CD4-positive, CD25-positive, alpha-beta regulatory T cell (primary cell): ENCODE measurements at regions not wholly inside any gene's neighbourhood (a gene's known extent, or its start where the extent isn't known, plus 50 kb on each side); places are given as distances from the start of the nearest gene placed in this dataset.
"Not testable (repeated sequence)": the region's sequence is repeated elsewhere in the genome, so short reads cannot be mapped to it uniquely, and the experiment has no call there.

ENCODE experiments used
- ATAC-seq, 2 donors: fragments of 150-1000 bp; cut with Tn5 transposase; one replicate each; pipeline ENCODE4 v1.10.0; 2021; ENCODE audit warnings: low read depth in 2 of 2, moderate number of reproducible peaks in 2 of 2, moderate library complexity in 1 of 2
- DNase-seq, 3 donors: peaks; one replicate each; pipeline versions ENCODE4 v3.0.0 to v3.0.0-alpha.2; 2012 to 2022; ENCODE audit warnings: mixed read lengths in 1 of 3
- H3K27ac ChIP-seq: one replicate; pipeline ENCODE4 v1.7.0; 2013; ENCODE audit warnings: mild to moderate bottlenecking, low read length; ENCODE audit not compliant: insufficient read depth, poor library complexity, severe bottlenecking
- H3K27me3 ChIP-seq: one replicate; pipeline ENCODE4 v1.7.0; 2013; ENCODE audit warnings: low read length; ENCODE audit not compliant: control insufficient read depth, insufficient read depth
- H3K36me3 ChIP-seq: one replicate; pipeline ENCODE4 v1.7.0; 2013; ENCODE audit warnings: mild to moderate bottlenecking, low read length, moderate library complexity; ENCODE audit not compliant: control insufficient read depth, insufficient read depth
- H3K4me1 ChIP-seq: 2 replicates; pipeline ENCODE4 v1.7.0; 2013; ENCODE audit warnings: mild to moderate bottlenecking, low read length; ENCODE audit not compliant: insufficient read depth, control insufficient read depth, poor library complexity, severe bottlenecking
- H3K4me3 ChIP-seq: one replicate; pipeline ENCODE4 v1.7.0; 2013; ENCODE audit warnings: low read depth, mild to moderate bottlenecking, low read length, moderate library complexity
- H3K9me3 ChIP-seq, 2 experiments: 1 replicate in 1 of 2; 2 replicates in 1 of 2; pipeline ENCODE4 v1.7.0; 2013; ENCODE audit warnings: low read length in 2 of 2, mild to moderate bottlenecking in 1 of 2, moderate library complexity in 1 of 2; ENCODE audit not compliant: control insufficient read depth in 2 of 2
- H3K27ac Mint-ChIP-seq, 3 donors: one replicate each; pipeline ENCODE4 v1.8.0; 2020 to 2022; ENCODE audit warnings: mild to moderate bottlenecking in 3 of 3, mixed read lengths in 3 of 3, moderate library complexity in 2 of 3
- H3K27me3 Mint-ChIP-seq: one replicate; pipeline ENCODE4 v1.8.0; 2022; ENCODE audit warnings: mild to moderate bottlenecking, mixed read lengths
- H3K36me3 Mint-ChIP-seq: one replicate; pipeline ENCODE4 v1.8.0; 2020; ENCODE audit warnings: mixed read lengths
- H3K4me1 Mint-ChIP-seq, 4 donors: one replicate each; pipeline ENCODE4 v1.8.0; 2020 to 2022; ENCODE audit warnings: mixed read lengths in 4 of 4, mild to moderate bottlenecking in 1 of 4
- H3K4me3 Mint-ChIP-seq, 4 donors: one replicate each; pipeline ENCODE4 v1.8.0; 2020 to 2022; ENCODE audit warnings: mild to moderate bottlenecking in 4 of 4, mixed read lengths in 4 of 4, moderate library complexity in 3 of 4
- H3K9me3 Mint-ChIP-seq, 7 donors: one replicate each; pipeline ENCODE4 v1.8.0; 2020 to 2022; ENCODE audit warnings: mixed read lengths in 7 of 7, mild to moderate bottlenecking in 3 of 7, moderate library complexity in 2 of 7

GRCh38 chr4:148630051-148630450 is 187.8 kb upstream of the NR3C2 start:
- H3K4me3 ChIP-seq, result no peak overlapping the region
- DNase-seq, result no peak
- H3K27me3 ChIP-seq, result peaks cover 2% of the 10 kb centered on the region
- ATAC-seq, result no peak
- no peaks in the 10 kb centered on the region for H3K4me1 ChIP-seq
- no peak overlapping the region for H3K27ac ChIP-seq
- Mint-ChIP-seq H3K36me3 (no peaks in the 10 kb centered on the region), H3K27ac (no peak overlapping the region), H3K9me3 (peaks cover 0 to 6% (median 2%) of the 10 kb centered on the region in 7 donors), H3K4me3 (no peak overlapping the region), H3K27me3 (peaks cover 5% of the 10 kb centered on the region), H3K4me1 (no peaks in the 10 kb centered on the region)
- H3K9me3 ChIP-seq, result no peaks in the 10 kb centered on the region
- no peaks in the 10 kb centered on the region for H3K36me3 ChIP-seq

GRCh38 chr4:148618856-148619255 is 176.6 kb upstream of the NR3C2 start:
- H3K36me3 Mint-ChIP-seq, result no peaks in the 10 kb centered on the region

GRCh38 chr4:148608968-148609367 is 166.8 kb upstream of the NR3C2 start:
- peaks cover 0 to 9% (median 2%) of the 10 kb centered on the region in 7 donors for H3K9me3 Mint-ChIP-seq
- no peak overlapping the region for H3K27ac Mint-ChIP-seq
- H3K9me3 ChIP-seq, result no peaks in the 10 kb centered on the region
- H3K27me3 ChIP-seq, result no peaks in the 10 kb centered on the region
- H3K27ac ChIP-seq, result no peak overlapping the region
- H3K4me3 ChIP-seq, result no peak overlapping the region
- no peaks in the 10 kb centered on the region for H3K36me3 Mint-ChIP-seq
- no peak overlapping the region for H3K4me3 Mint-ChIP-seq
- H3K36me3 ChIP-seq, result no peaks in the 10 kb centered on the region
- H3K4me1 Mint-ChIP-seq, result no peaks in the 10 kb centered on the region
- ATAC-seq (no peak), DNase-seq (no peak)
- H3K4me1 ChIP-seq, result no peaks in the 10 kb centered on the region
- H3K27me3 Mint-ChIP-seq, result no peaks in the 10 kb centered on the region

More at GRCh38 chr4:148618856-148619255, 176.6 kb upstream of the NR3C2 start:
- Mint-ChIP-seq H3K4me3 (no peak overlapping the region), H3K4me1 (no peaks in the 10 kb centered on the region), H3K27me3 (no peaks in the 10 kb centered on the region), H3K27ac (no peak overlapping the region), H3K9me3 (peaks cover 0 to 17% (median 3%) of the 10 kb centered on the region in 7 donors)
- Histone ChIP-seq H3K36me3 (no peaks in the 10 kb centered on the region), H3K4me1 (no peaks in the 10 kb centered on the region), H3K27me3 (no peaks in the 10 kb centered on the region), H3K4me3 (no peak overlapping the region), H3K9me3 (no peaks in the 10 kb centered on the region), H3K27ac (no peak overlapping the region)
- no peak for DNase-seq
- ATAC-seq, result no peak

- not testable (repeated sequence) for H3K4me3 Mint-ChIP-seq, H3K36me3 ChIP-seq, H3K4me1 Mint-ChIP-seq, H3K36me3 Mint-ChIP-seq, H3K27ac Mint-ChIP-seq, H3K27me3 ChIP-seq, ATAC-seq, H3K27ac ChIP-seq, H3K9me3 ChIP-seq, H3K27me3 Mint-ChIP-seq, DNase-seq, H3K4me1 ChIP-seq, H3K4me3 ChIP-seq
- peaks cover 2 to 39% (median 13%) of the 10 kb centered on the region in 7 donors for H3K9me3 Mint-ChIP-seq
Measured at GRCh38 chr4:148598418-148599207, 156.4 kb upstream of the NR3C2 start.

- peaks cover 4 to 31% (median 9%) of the 10 kb centered on the region in 7 donors for H3K9me3 Mint-ChIP-seq
- DNase-seq (no peak), ATAC-seq (no peak)
- H3K4me1 Mint-ChIP-seq, result peaks cover 0 to 8% (median 1%) of the 10 kb centered on the region in 4 donors
- Histone ChIP-seq H3K4me3 (no peak overlapping the region), H3K27ac (no peak overlapping the region), H3K4me1 (no peaks in the 10 kb centered on the region), H3K9me3 (no peaks in the 10 kb centered on the region), H3K27me3 (no peaks in the 10 kb centered on the region), H3K36me3 (no peaks in the 10 kb centered on the region)
- no peaks in the 10 kb centered on the region for H3K36me3 Mint-ChIP-seq
- no peak overlapping the region for H3K4me3 Mint-ChIP-seq
- H3K27me3 Mint-ChIP-seq, result no peaks in the 10 kb centered on the region
- no peak overlapping the region for H3K27ac Mint-ChIP-seq
Measured at GRCh38 chr4:148589182-148589581, 147.0 kb upstream of the NR3C2 start.

GRCh38 chr4:148575577-148575976 is 133.4 kb upstream of the NR3C2 start:
- no peaks in the 10 kb centered on the region for H3K27me3 Mint-ChIP-seq
- H3K27ac ChIP-seq, result no peak overlapping the region
- H3K4me1 Mint-ChIP-seq, result no peaks in the 10 kb centered on the region
- no peak overlapping the region for H3K4me3 Mint-ChIP-seq
- H3K36me3 Mint-ChIP-seq, result no peaks in the 10 kb centered on the region
- H3K36me3 ChIP-seq, result no peaks in the 10 kb centered on the region
- H3K9me3 Mint-ChIP-seq, result peaks cover 0 to 4% (median 2%) of the 10 kb centered on the region in 7 donors
- ATAC-seq (no peak), DNase-seq (no peak)
- H3K27me3 ChIP-seq, result no peaks in the 10 kb centered on the region
- no peak overlapping the region for H3K27ac Mint-ChIP-seq
- H3K4me1 ChIP-seq, result no peaks in the 10 kb centered on the region
- no peak overlapping the region for H3K4me3 ChIP-seq
- no peaks in the 10 kb centered on the region for H3K9me3 ChIP-seq

- no peak for DNase-seq
- no peaks in the 10 kb centered on the region for H3K27me3 ChIP-seq
- Mint-ChIP-seq H3K4me3 (no peak overlapping the region), H3K4me1 (no peaks in the 10 kb centered on the region), H3K27me3 (no peaks in the 10 kb centered on the region), H3K9me3 (peaks cover 0 to 7% (median 2%) of the 10 kb centered on the region in 7 donors), H3K27ac (no peak overlapping the region), H3K36me3 (no peaks in the 10 kb centered on the region)
- no peak overlapping the region for H3K4me3 ChIP-seq
- no peaks in the 10 kb centered on the region for H3K36me3 ChIP-seq
- ATAC-seq, result no peak
- peaks cover under 1 to 1% of the 10 kb centered on the region in 2 experiments for H3K9me3 ChIP-seq
- no peak overlapping the region for H3K27ac ChIP-seq
- H3K4me1 ChIP-seq, result no peaks in the 10 kb centered on the region
Measured at GRCh38 chr4:148574911-148575310, 132.7 kb upstream of the NR3C2 start.

- Histone ChIP-seq H3K27me3 (no peaks in the 10 kb centered on the region), H3K27ac (no peak overlapping the region), H3K4me3 (no peak overlapping the region), H3K36me3 (no peaks in the 10 kb centered on the region), H3K4me1 (no peaks in the 10 kb centered on the region), H3K9me3 (peaks cover 2 to 5% of the 10 kb centered on the region in 2 experiments)
- no peaks in the 10 kb centered on the region for H3K36me3 Mint-ChIP-seq
- H3K9me3 Mint-ChIP-seq, result peaks cover 0 to 11% (median 5%) of the 10 kb centered on the region in 7 donors
- H3K27me3 Mint-ChIP-seq, result no peaks in the 10 kb centered on the region
- no peak overlapping the region for H3K27ac Mint-ChIP-seq
- no peak overlapping the region for H3K4me3 Mint-ChIP-seq
- no peak for ATAC-seq
- H3K4me1 Mint-ChIP-seq, result no peaks in the 10 kb centered on the region
- no peak for DNase-seq
Measured at GRCh38 chr4:148574502-148574901, 132.3 kb upstream of the NR3C2 start.
